ENCODE measurements at regions not wholly inside any gene's neighbourhood (a gene's known extent, or its start where the extent isn't known, plus 50 kb on each side); places are given as distances from the start of the nearest gene placed in this dataset.

DNA sequence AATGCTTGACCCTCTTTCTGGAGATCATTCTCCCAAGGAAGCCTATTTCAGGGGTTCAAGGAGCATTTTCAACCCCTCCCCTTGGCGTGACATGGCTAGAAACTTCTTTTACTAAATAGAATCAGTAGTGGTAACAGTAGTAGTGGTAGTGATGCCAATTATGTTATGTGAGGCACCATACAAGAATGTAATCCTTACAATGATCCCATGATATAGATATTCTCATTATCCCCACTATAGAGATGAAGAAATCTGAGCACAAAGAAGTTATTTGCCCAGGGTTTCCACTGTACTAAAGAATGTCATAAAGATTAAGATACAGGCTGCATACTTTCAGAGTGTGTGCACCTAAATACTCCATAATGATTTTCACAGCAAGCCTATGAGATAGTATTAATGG is 155.4 kb upstream of the CLINT1 start:
- TF ChIP-seq, protein P1, sequence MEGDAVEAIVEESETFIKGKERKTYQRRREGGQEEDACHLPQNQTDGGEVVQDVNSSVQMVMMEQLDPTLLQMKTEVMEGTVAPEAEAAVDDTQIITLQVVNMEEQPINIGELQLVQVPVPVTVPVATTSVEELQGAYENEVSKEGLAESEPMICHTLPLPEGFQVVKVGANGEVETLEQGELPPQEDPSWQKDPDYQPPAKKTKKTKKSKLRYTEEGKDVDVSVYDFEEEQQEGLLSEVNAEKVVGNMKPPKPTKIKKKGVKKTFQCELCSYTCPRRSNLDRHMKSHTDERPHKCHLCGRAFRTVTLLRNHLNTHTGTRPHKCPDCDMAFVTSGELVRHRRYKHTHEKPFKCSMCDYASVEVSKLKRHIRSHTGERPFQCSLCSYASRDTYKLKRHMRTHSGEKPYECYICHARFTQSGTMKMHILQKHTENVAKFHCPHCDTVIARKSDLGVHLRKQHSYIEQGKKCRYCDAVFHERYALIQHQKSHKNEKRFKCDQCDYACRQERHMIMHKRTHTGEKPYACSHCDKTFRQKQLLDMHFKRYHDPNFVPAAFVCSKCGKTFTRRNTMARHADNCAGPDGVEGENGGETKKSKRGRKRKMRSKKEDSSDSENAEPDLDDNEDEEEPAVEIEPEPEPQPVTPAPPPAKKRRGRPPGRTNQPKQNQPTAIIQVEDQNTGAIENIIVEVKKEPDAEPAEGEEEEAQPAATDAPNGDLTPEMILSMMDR (IDR thresholded peaks at IDR 0.05; ENCODE audit: insufficient read depth, low read length, poor library complexity, severe bottlenecking): no peak
- TF ChIP-seq EZH2phosphoT487 (conservative IDR thresholded peaks at IDR 0.05; ENCODE audit: low read length): no peak
- no peaks in the 10 kb centered on the region for H4K20me1 ChIP-seq (ENCODE audit: low read depth, low read length)
- H3K9ac ChIP-seq (ENCODE audit: low read length): no peak overlapping the region
- H3K4me3 ChIP-seq (ENCODE audit: insufficient read depth, low read length, poor library complexity, severe bottlenecking): no peak overlapping the region
- no peak overlapping the region for H3K4me2 ChIP-seq (ENCODE audit: low read depth, low read length, poor library complexity, severe bottlenecking)
- no peaks in the 10 kb centered on the region for H3F3A ChIP-seq (ENCODE audit: insufficient read depth)
- no peaks in the 10 kb centered on the region for H3K36me3 ChIP-seq (ENCODE audit: low read length)
- H3K27me3 ChIP-seq (ENCODE audit: low read length): no peaks in the 10 kb centered on the region
- H2AFZ ChIP-seq (ENCODE audit: low read depth, low read length, severe bottlenecking): no peak overlapping the region
- no peaks in the 10 kb centered on the region for H3K79me2 ChIP-seq (ENCODE audit: insufficient read depth, low read length)
- no peak overlapping the region for H3K27ac ChIP-seq (ENCODE audit: low read depth, low read length)
- no peaks in the 10 kb centered on the region for H3K9me2 ChIP-seq (replicated peaks; ENCODE audit: insufficient read depth, low read length)
- H3K9me3 ChIP-seq (ENCODE audit: insufficient read depth, low read length): no peaks in the 10 kb centered on the region

DNA sequence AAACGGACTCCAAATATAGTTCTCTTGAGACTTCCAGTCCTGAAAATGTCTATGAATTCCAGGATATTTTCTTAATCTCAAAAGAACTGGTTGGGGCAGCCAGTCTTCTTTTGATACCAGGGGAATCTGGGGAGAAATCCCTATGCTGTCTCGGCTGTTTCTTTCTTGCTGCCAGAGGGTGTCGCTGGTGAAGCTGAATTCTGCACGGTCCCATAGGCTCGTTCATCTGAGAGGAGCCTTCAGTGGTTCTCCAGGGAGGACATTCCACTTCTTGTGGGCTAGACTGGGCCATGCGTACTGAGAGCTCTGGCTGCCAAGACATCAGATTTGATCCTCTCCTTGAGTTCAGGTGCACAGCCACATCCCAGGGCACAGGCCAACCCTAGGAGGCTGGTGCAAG is 155.0 kb upstream of the CLINT1 start:
- no peak overlapping the region for H3K4me2 ChIP-seq (ENCODE audit: low read depth, low read length, poor library complexity, severe bottlenecking)
- no peaks in the 10 kb centered on the region for H3F3A ChIP-seq (ENCODE audit: insufficient read depth)
- H3K27me3 ChIP-seq (ENCODE audit: low read length): no peaks in the 10 kb centered on the region
- H3K9me3 ChIP-seq (ENCODE audit: insufficient read depth, low read length): no peaks in the 10 kb centered on the region
- H3K9me2 ChIP-seq (replicated peaks; ENCODE audit: insufficient read depth, low read length): no peaks in the 10 kb centered on the region
- no peak overlapping the region for H2AFZ ChIP-seq (ENCODE audit: low read depth, low read length, severe bottlenecking)
- H3K4me3 ChIP-seq (ENCODE audit: insufficient read depth, low read length, poor library complexity, severe bottlenecking): no peak overlapping the region
- TF ChIP-seq, protein P1 (IDR thresholded peaks at IDR 0.05; ENCODE audit: insufficient read depth, low read length, poor library complexity, severe bottlenecking): no peak
- TF ChIP-seq EZH2phosphoT487 (conservative IDR thresholded peaks at IDR 0.05; ENCODE audit: low read length): no peak
- H3K79me2 ChIP-seq (ENCODE audit: insufficient read depth, low read length): no peaks in the 10 kb centered on the region
- H4K20me1 ChIP-seq (ENCODE audit: low read depth, low read length): no peaks in the 10 kb centered on the region
- H3K36me3 ChIP-seq (ENCODE audit: low read length): no peaks in the 10 kb centered on the region
- H3K9ac ChIP-seq (ENCODE audit: low read length): no peak overlapping the region
- no peak overlapping the region for H3K27ac ChIP-seq (ENCODE audit: low read depth, low read length)

DNA sequence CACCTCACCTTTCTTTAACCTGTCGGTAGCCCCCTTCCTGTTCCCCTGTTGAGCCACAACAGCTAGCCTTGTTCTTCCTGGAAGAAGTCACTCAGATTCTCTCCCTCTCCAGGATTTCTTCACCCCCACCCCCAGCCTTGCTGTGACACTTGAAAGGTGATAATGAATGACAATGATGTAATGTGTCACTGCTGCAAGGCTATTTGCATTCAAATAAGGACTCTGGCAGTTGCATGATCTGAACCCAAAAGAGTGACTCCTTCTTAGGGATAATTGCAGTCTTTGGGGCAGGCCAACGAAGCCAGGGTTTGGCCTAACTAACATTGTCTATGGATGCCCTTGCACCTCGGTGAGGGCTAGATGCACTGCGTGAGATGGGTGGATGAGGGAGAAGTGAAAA is 154.4 kb upstream of the CLINT1 start:
- Histone ChIP-seq H3K9me3 (ENCODE audit: insufficient read depth, low read length) (no peaks in the 10 kb centered on the region), H3K9me2 (replicated peaks; ENCODE audit: insufficient read depth, low read length) (no peaks in the 10 kb centered on the region), H3K27ac (ENCODE audit: low read depth, low read length) (no peak overlapping the region), H2AFZ (ENCODE audit: low read depth, low read length, severe bottlenecking) (no peak overlapping the region), H3K36me3 (ENCODE audit: low read length) (no peaks in the 10 kb centered on the region), H3K9ac (ENCODE audit: low read length) (no peak overlapping the region), H3K4me3 (ENCODE audit: insufficient read depth, low read length, poor library complexity, severe bottlenecking) (no peak overlapping the region), H4K20me1 (ENCODE audit: low read depth, low read length) (no peaks in the 10 kb centered on the region), H3K79me2 (ENCODE audit: insufficient read depth, low read length) (no peaks in the 10 kb centered on the region), H3K4me2 (ENCODE audit: low read depth, low read length, poor library complexity, severe bottlenecking) (no peak overlapping the region), H3F3A (ENCODE audit: insufficient read depth) (no peaks in the 10 kb centered on the region), H3K27me3 (ENCODE audit: low read length) (no peaks in the 10 kb centered on the region)
- TF ChIP-seq, protein P1 (IDR thresholded peaks at IDR 0.05; ENCODE audit: insufficient read depth, low read length, poor library complexity, severe bottlenecking): no peak
- no peak for TF ChIP-seq EZH2phosphoT487 (conservative IDR thresholded peaks at IDR 0.05; ENCODE audit: low read length)

Data from SU-DHL-6 (cell line).